HG03558 (cell line): ENCODE measurements at regions not wholly inside any gene's neighbourhood (a gene's known extent, or its start where the extent isn't known, plus 50 kb on each side); places are given as distances from the start of the nearest gene placed in this dataset.

Experiments
- ATAC-seq: cut with Tn5 transposase; IDR thresholded peaks from one replicate; pipeline ENCODE4 v1.9.1; 2021; ENCODE audit warnings: moderate number of reproducible peaks; ENCODE audit not compliant: unreplicated experiment; ENCODE audit errors: extremely low read depth

DNA sequence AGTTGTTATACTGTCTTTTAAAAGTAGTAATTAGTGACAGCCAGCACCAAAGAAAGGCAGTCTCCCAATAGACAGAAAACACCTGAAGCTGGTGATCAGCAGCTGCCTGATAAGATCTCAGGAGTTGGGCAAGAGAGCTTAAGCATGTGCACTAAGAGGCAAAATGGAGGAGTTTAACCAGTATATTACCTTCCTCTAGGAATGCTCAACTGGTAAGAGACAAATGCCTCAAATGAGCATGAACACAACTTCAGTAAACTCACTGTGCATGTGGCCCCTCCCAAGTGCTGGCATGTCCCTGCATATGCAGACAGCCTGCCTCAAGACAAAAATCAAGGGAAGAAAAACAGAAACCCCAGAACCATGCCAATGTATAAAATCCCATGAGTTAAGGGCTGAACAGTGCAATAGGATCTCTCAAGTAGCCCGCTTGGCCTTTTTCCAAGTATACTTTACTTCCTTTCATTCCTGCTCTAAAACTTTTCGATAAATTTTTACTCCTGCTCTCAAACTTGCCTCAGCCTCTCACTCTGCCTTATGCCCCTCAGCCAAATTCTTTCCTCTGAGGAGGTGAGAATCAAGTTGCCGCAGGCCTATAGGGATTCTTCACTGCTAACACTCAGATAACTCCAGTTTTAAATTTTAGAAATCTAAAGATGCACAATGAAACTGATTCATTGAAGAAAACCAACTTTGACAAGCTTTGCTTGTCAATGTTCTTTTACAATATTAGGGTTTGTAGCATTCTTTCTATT, 724.8 kb upstream of the RIOK2 start:
- ATAC-seq = no peak

- no peak for ATAC-seq
Measured at GRCh38 chr5:97909541-97909940, 726.5 kb upstream of the RIOK2 start.

DNA sequence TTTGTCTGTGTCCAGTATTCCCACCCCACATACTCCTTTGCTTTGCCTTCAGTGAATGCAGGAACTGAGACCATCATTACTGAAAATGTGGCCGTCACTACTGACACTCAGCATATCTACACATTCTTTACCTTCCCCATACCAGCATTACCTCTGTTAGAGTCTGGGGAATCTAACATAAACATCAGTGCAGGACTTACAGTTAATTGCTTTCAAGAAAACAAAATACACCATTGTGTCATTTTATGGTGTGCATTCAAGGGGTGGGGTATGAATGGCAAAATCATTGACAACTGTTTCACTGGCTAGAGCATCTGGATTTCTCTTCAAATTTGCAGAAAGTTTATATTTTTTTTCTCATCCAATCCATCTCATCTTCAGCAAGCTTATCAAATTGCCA, 731.4 kb upstream of the RIOK2 start:
- ATAC-seq = no peak

- ATAC-seq = no peak
Measured at GRCh38 chr5:97915106-97915505, 732.1 kb upstream of the RIOK2 start.

DNA sequence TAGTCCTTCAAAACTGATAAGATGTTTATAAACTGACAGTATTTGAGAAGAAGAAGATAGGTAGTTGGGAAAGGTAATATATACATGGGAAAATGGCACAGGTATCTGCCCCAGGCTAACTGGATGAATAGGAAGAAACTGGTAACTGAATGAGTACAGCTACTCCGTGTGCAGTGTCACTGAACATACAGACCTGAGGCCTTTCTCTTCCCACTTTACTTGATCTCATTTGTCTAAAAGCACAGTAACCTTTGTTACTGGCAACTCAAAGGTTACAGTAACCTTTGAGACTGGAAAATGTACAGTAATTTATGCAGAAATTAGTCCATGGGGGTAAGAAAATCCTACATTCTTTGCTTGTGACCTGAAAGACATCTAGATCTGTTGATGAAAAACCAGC, 735.0 kb upstream of the RIOK2 start:
- ATAC-seq = no peak

- no peak for ATAC-seq
Measured at GRCh38 chr5:97918620-97919019, 735.6 kb upstream of the RIOK2 start.

GRCh38 chr5:97919719-97920118, 736.7 kb upstream of the RIOK2 start:
- ATAC-seq = no peak

GRCh38 chr5:97922776-97923175, 739.7 kb upstream of the RIOK2 start:
- no peak for ATAC-seq

DNA sequence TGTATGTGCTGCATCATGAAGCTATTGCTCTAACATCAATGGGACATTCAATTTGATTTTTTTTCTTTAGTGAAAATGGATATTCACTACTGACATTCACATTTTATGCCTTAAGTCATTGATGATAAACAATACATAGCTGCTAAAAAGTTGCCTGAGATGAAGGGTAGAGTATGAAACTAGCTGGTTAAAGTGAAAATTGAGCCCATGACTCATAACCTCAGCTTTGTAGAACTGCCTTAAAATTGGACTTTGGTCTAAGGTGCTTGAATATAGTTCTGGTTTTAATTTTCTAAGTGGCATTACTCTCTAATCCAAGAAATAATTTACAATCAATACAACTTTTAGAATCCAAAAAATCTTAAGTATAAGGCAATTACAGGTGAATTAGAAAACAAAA, 740.4 kb upstream of the RIOK2 start:
- ATAC-seq = peak; percentile 43

DNA sequence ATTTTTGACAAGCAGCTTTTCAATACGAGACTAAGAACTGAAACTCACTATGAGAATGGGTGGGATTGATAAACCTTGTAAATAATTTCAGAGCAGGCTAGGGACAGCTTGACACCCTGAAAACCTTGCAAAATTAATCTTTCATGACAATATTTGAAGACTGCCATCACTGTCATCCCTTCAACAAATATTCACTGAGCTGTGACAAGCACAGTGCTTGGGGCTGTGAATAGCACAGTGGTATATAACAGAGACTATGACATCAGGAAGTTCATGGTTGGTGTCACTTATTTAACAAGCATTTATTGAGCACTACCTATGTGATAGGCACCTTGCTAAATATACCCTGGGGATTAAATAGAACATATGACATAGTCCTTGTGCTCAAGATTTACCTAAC, 741.0 kb upstream of the RIOK2 start:
- ATAC-seq = peak; percentile 24

DNA sequence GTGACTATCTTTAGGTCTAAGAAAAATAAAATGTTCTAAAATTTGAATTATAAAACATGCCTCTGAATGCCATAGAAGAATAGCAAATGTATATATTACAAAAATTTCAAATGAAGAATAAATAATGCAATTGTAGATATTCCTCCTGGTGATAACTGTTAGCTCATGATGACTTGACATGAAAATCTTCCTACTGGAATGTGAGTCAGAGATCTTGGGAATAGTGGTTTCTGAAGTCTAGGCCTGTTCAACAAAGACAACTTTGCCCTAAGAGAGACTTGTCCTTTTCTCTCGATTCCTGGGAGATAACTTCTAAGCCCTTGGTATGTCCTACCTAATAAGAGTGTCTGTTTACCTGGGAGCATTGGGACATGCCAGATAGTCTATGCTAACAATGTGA, 746.3 kb upstream of the RIOK2 start:
- no peak for ATAC-seq

DNA sequence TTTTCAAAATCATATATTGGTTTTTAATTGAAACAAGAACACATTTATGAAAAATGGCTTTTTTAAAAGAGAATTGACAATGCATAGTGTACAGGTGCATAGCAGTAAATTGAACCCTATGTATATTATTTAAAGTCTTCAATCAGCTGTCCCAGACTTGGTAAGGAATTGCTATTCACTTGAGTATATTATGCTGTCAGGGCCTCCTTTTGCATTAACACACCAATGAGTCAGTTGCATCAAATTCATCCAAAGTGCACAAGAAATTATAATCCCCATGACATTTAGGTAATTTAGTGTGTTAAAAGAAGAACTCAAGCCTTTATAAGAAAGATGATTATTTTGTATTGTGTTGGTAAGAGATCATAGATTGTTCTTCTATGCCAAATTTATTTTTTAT, 748.8 kb upstream of the RIOK2 start:
- no peak for ATAC-seq

DNA sequence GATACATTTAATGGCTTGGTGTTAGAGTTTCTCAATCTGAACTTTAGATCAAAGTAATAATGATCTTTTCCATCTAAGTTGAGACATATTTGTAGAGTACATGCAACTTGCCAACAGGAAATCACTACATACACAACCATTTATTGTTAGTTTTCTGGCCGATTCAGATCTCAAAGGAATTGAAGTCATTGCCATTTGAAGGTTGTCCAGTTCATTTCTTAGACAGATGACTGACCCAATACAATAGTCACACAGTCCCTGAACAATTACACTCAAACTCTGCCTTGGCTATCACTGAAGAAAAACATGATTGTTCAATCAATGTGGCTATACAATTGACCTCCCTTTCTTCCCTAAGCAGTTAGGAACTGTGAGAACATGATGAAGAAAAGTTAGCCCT, 753.2 kb upstream of the RIOK2 start:
- ATAC-seq = no peak

GRCh38 chr5:97937846-97938245, 754.8 kb upstream of the RIOK2 start:
- ATAC-seq = no peak

DNA sequence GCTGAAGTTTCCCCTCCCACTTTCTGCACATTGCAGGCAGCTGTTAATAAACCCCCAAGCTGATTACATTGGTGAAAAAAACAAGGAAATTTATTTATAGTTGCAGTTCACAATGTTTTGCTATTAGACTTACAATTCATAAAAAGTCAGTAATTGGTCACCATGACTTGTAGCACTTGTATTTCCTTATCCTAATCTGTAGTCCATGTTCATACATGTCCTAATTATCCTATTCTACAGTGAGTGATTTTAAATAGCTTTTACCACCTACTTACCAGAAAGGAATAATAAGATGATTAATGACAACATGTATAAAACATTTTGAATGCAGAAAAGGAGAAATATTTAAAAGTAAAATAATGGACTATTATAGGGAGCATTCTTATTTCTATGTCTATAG, 760.0 kb upstream of the RIOK2 start:
- no peak for ATAC-seq

- no peak for ATAC-seq
Measured at GRCh38 chr5:97951139-97951538, 768.1 kb upstream of the RIOK2 start.

DNA sequence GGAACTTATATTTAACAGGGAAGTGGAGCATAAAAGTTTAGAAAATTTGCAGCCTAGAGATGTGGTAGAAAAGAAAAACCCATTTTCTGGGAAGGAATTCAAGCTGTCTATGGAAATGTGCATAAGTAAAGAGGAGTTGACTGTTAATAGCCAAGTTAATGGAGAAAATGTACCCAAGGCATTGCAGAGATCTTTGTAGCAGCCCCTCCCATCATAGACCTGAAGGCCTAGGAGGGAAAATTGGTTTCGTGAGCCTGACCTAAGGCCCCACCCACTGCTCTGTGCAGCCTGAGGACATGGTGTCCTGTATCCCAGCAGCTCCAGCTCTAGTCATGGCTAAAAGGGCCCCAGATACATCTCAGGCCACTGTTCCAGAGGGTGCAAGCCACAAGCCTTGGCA, 772.4 kb upstream of the RIOK2 start:
- no peak for ATAC-seq

- ATAC-seq = no peak
Measured at GRCh38 chr5:97967292-97967691, 784.2 kb upstream of the RIOK2 start.

GRCh38 chr5:97968346-97968745, 785.3 kb upstream of the RIOK2 start:
- no peak for ATAC-seq

GRCh38 chr5:97979740-97980139, 793.7 kb upstream of the RGMB start:
- ATAC-seq = no peak

GRCh38 chr5:97980291-97980690, 793.2 kb upstream of the RGMB start:
- no peak for ATAC-seq

- no peak for ATAC-seq
Measured at GRCh38 chr5:97986069-97986468, 787.4 kb upstream of the RGMB start.

- no peak for ATAC-seq
Measured at GRCh38 chr5:97991236-97991635, 782.2 kb upstream of the RGMB start.
